AG09319 (cell line): ENCODE measurements at regions not wholly inside any gene's neighbourhood (a gene's known extent, or its start where the extent isn't known, plus 50 kb on each side); places are given as distances from the start of the nearest gene placed in this dataset.

Experiments used
- DNase-seq: peaks from one replicate; pipeline ENCODE4 v3.0.0-alpha.2; 2010; ENCODE audit warnings: low read depth; ENCODE audit errors: extremely low read depth
- TF ChIP-seq, protein P1 (sequence below): IDR thresholded peaks from 2 replicates; pipeline ENCODE4 v1.5.1; 2011; ENCODE audit warnings: low read depth, mild to moderate bottlenecking, inconsistent platforms, low read length, moderate library complexity

DNA sequence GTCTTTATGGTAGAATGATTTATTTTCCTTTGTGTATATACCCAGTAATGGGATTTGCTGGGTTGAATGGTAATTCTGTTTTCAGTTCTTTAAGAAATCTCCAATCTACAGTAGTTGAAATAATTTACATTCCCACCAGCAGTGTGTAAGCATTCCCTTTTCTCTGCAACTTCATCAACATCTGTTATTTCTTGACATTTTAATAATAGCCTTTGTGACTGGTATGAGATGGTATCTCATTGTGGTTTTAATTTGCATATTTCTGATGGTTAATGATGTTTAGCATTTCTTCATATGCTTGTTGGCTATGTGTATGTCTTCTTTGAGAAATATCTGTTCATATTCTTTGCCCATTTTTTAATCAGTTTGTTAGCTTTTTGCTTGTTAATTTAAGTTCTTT, 901.2 kb downstream of the METTL15 start:
- TF ChIP-seq, protein P1, sequence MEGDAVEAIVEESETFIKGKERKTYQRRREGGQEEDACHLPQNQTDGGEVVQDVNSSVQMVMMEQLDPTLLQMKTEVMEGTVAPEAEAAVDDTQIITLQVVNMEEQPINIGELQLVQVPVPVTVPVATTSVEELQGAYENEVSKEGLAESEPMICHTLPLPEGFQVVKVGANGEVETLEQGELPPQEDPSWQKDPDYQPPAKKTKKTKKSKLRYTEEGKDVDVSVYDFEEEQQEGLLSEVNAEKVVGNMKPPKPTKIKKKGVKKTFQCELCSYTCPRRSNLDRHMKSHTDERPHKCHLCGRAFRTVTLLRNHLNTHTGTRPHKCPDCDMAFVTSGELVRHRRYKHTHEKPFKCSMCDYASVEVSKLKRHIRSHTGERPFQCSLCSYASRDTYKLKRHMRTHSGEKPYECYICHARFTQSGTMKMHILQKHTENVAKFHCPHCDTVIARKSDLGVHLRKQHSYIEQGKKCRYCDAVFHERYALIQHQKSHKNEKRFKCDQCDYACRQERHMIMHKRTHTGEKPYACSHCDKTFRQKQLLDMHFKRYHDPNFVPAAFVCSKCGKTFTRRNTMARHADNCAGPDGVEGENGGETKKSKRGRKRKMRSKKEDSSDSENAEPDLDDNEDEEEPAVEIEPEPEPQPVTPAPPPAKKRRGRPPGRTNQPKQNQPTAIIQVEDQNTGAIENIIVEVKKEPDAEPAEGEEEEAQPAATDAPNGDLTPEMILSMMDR: no peak
- DNase-seq: no peak

DNA sequence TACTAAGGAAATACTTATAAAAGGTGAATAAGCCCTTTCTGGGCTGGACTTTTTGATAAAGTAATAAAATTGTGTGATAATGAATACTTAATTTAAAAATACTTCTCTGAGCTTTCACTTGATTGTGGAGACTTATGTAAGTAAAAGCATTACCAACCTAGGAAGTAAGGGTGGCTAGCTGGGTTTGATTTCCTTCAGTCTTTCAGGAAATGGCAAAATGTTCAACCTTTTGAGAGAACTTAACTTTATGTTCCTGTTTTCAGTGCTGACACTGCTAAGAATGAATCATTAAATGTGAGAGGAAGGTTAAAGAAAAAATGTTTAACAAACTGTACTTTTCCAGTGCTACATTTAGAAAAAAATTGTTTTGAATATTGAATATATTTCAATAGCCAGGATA, 900.3 kb downstream of the METTL15 start:
- TF ChIP-seq, protein P1: no peak
- DNase-seq: no peak

DNA sequence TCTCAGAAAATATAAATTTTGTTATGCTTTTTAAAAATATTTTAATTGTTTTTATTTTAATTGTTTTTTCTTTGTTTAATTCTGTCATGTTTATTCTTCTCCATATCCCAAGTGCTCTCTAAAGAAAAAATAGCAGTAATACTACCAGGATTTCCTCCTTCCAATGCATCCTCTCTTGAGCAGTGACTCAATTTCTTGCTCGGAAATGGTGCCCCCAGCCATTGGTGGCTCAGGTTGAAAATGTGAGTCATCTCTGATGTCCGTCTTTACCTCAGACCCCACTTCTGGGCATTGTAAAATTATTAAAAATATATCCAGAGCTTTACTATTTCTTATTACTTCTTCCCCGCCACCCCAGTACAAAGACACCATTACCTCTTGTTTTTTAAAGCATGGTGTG, 898.5 kb downstream of the METTL15 start:
- DNase-seq: no peak
- TF ChIP-seq, protein P1: no peak

DNA sequence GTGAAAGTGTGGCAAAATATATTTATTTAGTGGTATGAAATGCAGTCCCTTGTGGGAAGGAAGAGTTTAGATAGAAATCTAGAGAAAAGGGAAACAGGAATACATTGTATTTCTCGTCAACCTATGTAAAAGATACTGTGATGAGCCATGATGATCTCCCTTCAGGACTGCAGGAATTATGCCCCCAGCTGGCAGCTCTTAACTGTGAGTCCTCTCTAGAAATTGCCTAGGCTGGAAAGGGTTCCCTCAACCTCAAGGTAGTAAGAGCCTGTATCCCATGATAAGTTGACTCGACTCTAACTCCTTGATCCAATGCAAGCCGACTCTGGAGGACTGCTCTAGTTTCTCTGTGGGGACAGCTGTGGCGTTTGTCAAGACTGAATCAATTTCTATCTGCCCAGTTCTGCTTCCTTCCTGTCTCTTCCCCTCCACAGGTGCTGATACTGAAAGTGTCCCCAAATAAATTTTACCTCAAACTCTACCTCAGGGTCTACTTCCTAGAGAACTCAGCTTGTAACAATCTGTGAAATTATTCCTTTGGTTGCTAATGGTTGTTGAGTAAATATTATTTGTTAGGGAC, 897.3 kb downstream of the METTL15 start:
- DNase-seq: no peak
- TF ChIP-seq, protein P1: no peak

DNA sequence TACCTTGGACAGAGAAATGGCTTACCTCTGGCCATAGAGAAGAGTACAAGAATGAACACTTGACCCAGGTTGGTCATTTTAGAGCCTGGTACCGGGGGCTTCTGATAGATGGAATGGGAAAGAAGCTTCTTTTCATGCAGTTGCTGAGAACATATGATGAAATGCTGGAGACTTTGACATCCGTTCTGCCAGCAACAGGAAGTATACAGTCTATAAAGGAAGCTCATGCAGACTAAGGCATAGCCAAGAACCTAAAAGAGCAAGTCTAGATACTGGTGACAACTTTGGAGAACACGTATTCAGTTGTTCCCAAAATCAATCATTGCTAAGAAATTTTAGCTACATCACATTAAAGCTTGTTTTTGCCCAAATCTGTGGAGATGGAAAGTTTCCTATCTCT, 894.6 kb downstream of the METTL15 start:
- TF ChIP-seq, protein P1: no peak
- DNase-seq: no peak

DNA sequence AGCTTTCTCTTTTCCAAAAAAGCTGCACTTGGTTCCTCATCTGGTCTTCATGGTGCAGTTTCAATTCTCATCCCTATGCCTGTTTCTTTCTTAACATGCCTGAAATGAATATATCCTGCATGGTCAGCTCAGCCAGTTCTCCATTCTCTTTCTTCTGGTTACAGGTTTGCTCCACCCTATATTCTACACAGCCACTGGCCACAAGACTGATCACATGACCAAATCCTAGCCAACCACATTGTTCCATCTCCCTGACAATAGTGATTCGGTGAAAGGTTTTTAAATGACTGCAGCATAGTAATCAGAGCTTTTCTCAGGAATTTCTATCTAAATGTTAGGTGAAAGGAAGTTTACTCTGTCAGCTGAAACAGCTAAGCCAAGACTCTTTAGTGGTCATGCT, 891.4 kb downstream of the METTL15 start:
- DNase-seq: no peak
- TF ChIP-seq, protein P1: no peak

DNA sequence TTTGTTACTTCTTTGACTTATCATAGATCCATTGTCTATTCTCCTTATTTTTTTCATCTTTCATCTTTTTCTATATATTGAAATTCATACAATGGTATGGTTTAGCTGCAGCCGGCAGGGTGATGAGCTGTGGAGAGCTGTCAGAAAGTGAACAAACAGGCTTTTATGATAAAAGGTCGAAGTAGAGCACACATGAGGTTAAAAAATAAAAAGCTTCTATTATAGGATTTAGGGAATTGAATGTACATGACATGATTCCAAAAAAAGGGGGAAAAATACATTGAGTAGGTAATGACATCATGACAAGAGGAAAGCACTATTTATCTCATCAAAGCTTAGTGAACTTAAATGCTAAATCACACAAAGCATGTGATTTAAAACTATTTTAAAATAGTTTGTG, 884.8 kb downstream of the METTL15 start:
- DNase-seq: no peak
- TF ChIP-seq, protein P1: no peak
